H9 (cell line): ENCODE measurements at regions not wholly inside any gene's neighbourhood (a gene's known extent, or its start where the extent isn't known, plus 50 kb on each side); places are given as distances from the start of the nearest gene placed in this dataset.

ENCODE experiments used
- DNase-seq: peaks from one replicate; pipeline ENCODE4 v3.0.0-alpha.2; 2017
- H2AFZ ChIP-seq: one replicate; pipeline ENCODE4 v1.6.1; 2013; ENCODE audit warnings: mild to moderate bottlenecking, low read length, control low read depth, moderate library complexity
- H2AK5ac ChIP-seq: 2 replicates; pipeline ENCODE4 v1.6.1; 2013; ENCODE audit warnings: low read length, control low read depth, mixed read lengths; ENCODE audit not compliant: insufficient read length
- H2BK120ac ChIP-seq: one replicate; pipeline ENCODE4 v1.6.1; 2013; ENCODE audit warnings: low read depth, mild to moderate bottlenecking, low read length, control low read depth, inconsistent platforms; ENCODE audit not compliant: poor library complexity, severe bottlenecking
- H2BK12ac ChIP-seq: 2 replicates; pipeline ENCODE4 v1.6.1; 2013; ENCODE audit warnings: low read length, control low read depth, mixed read lengths, low read depth; ENCODE audit not compliant: insufficient read length
- H2BK15ac ChIP-seq: 2 replicates; pipeline ENCODE4 v1.6.1; 2013; ENCODE audit warnings: low read depth, low read length, control low read depth
- H2BK20ac ChIP-seq: one replicate; pipeline ENCODE4 v1.6.1; 2013; ENCODE audit warnings: low read depth, mild to moderate bottlenecking, low read length, control low read depth, inconsistent platforms; ENCODE audit not compliant: poor library complexity, severe bottlenecking
- H2BK5ac ChIP-seq: 2 replicates; pipeline ENCODE4 v1.6.1; 2013; ENCODE audit warnings: low read length, control low read depth, mixed read lengths; ENCODE audit not compliant: insufficient read length
- H3K14ac ChIP-seq: 2 replicates; pipeline ENCODE4 v1.6.1; 2013; ENCODE audit warnings: low read length, control low read depth; ENCODE audit not compliant: insufficient read depth
- H3K18ac ChIP-seq: 2 replicates; pipeline ENCODE4 v1.6.1; 2013; ENCODE audit warnings: low read depth, mild to moderate bottlenecking, mixed read lengths, low read length, control low read depth; ENCODE audit not compliant: insufficient read length
- H3K23ac ChIP-seq: 2 replicates; pipeline ENCODE4 v1.6.1; 2013; ENCODE audit warnings: low read length, control low read depth, mixed read lengths, low read depth; ENCODE audit not compliant: insufficient read length
- H3K23me2 ChIP-seq: 2 replicates; pipeline ENCODE4 v1.6.1; 2013; ENCODE audit warnings: low read depth, mild to moderate bottlenecking, mixed read lengths, low read length, control low read depth; ENCODE audit not compliant: insufficient read length, poor library complexity, severe bottlenecking
- H3K27ac ChIP-seq: 2 replicates; pipeline ENCODE4 v1.5.1; 2013; ENCODE audit warnings: low read length, control low read depth, mixed read lengths, low read depth; ENCODE audit not compliant: insufficient read length
- H3K27me3 ChIP-seq: 2 replicates; pipeline ENCODE4 v1.6.1; 2013; ENCODE audit warnings: low read length, control low read depth, inconsistent platforms; ENCODE audit not compliant: insufficient read depth
- H3K4ac ChIP-seq: 2 replicates; pipeline ENCODE4 v1.6.1; 2013; ENCODE audit warnings: low read depth, mild to moderate bottlenecking, control low read depth, inconsistent platforms, low read length, moderate library complexity
- H3K4me1 ChIP-seq: 2 replicates; pipeline ENCODE4 v1.6.1; 2013; ENCODE audit warnings: low read length, control low read depth, inconsistent platforms; ENCODE audit not compliant: insufficient read depth
- H3K4me2 ChIP-seq: 2 replicates; pipeline ENCODE4 v1.6.1; 2013; ENCODE audit warnings: low read length, control low read depth, mixed read lengths; ENCODE audit not compliant: insufficient read length, insufficient read depth
- H3K56ac ChIP-seq: 2 replicates; pipeline ENCODE4 v1.6.1; 2013; ENCODE audit warnings: low read depth, mild to moderate bottlenecking, mixed read lengths, low read length, control low read depth; ENCODE audit not compliant: insufficient read length
- H3K79me1 ChIP-seq: 2 replicates; pipeline ENCODE4 v1.6.1; 2013; ENCODE audit warnings: low read depth, mild to moderate bottlenecking, moderate library complexity, low read length, control low read depth, inconsistent platforms; ENCODE audit not compliant: insufficient read depth, poor library complexity, severe bottlenecking
- H3K79me2 ChIP-seq: 2 replicates; pipeline ENCODE4 v1.6.1; 2013; ENCODE audit warnings: low read length, control low read depth, inconsistent platforms; ENCODE audit not compliant: insufficient read depth
- H3K9ac ChIP-seq: 2 replicates; pipeline ENCODE4 v1.6.1; 2013; ENCODE audit warnings: low read length, control low read depth, mixed read lengths; ENCODE audit not compliant: insufficient read length; ENCODE audit errors: extremely low read depth
- H3K9me3 ChIP-seq: one replicate; pipeline ENCODE4 v1.6.1; 2013; ENCODE audit warnings: low read depth, low read length, inconsistent platforms; ENCODE audit not compliant: control insufficient read depth
- H3T11ph ChIP-seq: one replicate; pipeline ENCODE4 v1.6.1; 2013; ENCODE audit warnings: mild to moderate bottlenecking, low read length, control low read depth, inconsistent platforms
- H4K20me1 ChIP-seq: one replicate; pipeline ENCODE4 v1.6.1; 2013; ENCODE audit not compliant: control insufficient read depth, insufficient read length, insufficient read depth
- H4K5ac ChIP-seq: 2 replicates; pipeline ENCODE4 v1.6.1; 2013; ENCODE audit warnings: low read depth, mild to moderate bottlenecking, mixed read lengths, low read length, control low read depth; ENCODE audit not compliant: insufficient read length
- H4K8ac ChIP-seq: replicated peaks from 2 replicates; pipeline ENCODE4 v1.6.1; 2013; ENCODE audit warnings: low read length, control low read depth, mixed read lengths, low read depth; ENCODE audit not compliant: insufficient read length
- H4K91ac ChIP-seq: 2 replicates; pipeline ENCODE4 v1.6.1; 2013; ENCODE audit warnings: low read depth, mild to moderate bottlenecking, moderate library complexity, mixed read lengths, low read length, control low read depth; ENCODE audit not compliant: insufficient read length
- H3K27ac Mint-ChIP-seq, 3 experiments: 2 replicates in 2 of 3; 3 replicates in 1 of 3; pipeline ENCODE4 v1.8.0; 2020 to 2021; ENCODE audit warnings: mixed read lengths in 3 of 3, mild to moderate bottlenecking in 1 of 3, moderate library complexity in 1 of 3
- H3K27me3 Mint-ChIP-seq: 2 replicates; pipeline ENCODE4 v1.8.0; 2021; ENCODE audit warnings: low read depth, mild to moderate bottlenecking, moderate library complexity, mixed read lengths
- H3K36me3 Mint-ChIP-seq, 3 experiments: 2 replicates in 2 of 3; 3 replicates in 1 of 3; pipeline ENCODE4 v1.8.0; 2020 to 2021; ENCODE audit warnings: low read depth in 3 of 3, mixed read lengths in 3 of 3; ENCODE audit not compliant: insufficient read depth in 1 of 3
- H3K4me1 Mint-ChIP-seq, 2 experiments: 2 replicates each; pipeline ENCODE4 v1.8.0; 2020; ENCODE audit warnings: mixed read lengths in 2 of 2
- H3K4me3 Mint-ChIP-seq, 2 experiments: 2 replicates in 1 of 2; 3 replicates in 1 of 2; pipeline ENCODE4 v1.8.0; 2020 to 2021; ENCODE audit warnings: mild to moderate bottlenecking in 2 of 2, mixed read lengths in 2 of 2, moderate library complexity in 1 of 2
- H3K9me3 Mint-ChIP-seq, 2 experiments: 2 replicates in 1 of 2; 3 replicates in 1 of 2; pipeline ENCODE4 v1.8.0; 2020; ENCODE audit warnings: mild to moderate bottlenecking in 2 of 2, mixed read lengths in 2 of 2, moderate library complexity in 1 of 2
- WGBS: extraction: QIAGEN DNeasy Blood & Tissue Kit; methylation state at CpG from one replicate; pipeline ENCODE4 v1.1.7; 2013; ENCODE audit warnings: missing lambda C conversion rate, low lambda C conversion rate, mixed read lengths; ENCODE audit not compliant: insufficient read length; ENCODE audit errors: extremely low coverage; 5-methylcytosine and 5-hydroxymethylcytosine counted together
- TF ChIP-seq, protein P1 (sequence below): fragments of 200-600 bp; sonication (generic); conservative IDR thresholded peaks from 3 replicates; pipeline ENCODE4 v1.8.0; 2021; ENCODE audit warnings: antibody characterized with exemption, mild to moderate bottlenecking

DNA sequence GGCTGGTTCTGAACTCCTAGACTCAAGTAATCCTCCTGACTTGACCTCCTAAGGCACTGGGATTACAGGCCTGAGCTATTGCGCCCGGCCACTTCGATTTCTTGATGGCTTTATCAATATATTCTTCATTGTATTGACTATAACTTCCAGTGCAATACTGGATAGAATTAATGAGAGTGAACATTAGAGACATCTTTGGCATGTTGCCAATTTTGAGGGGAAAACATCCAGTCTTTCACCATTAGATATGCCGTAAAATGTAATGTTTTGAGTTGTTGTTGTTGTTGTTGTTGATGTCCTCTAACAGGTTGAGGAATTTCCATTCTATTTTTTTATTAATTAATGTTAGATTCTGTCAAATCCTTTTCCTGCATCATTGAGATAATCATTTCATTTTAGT is 578.9 kb downstream of the ZWINT start:
- Histone ChIP-seq H3K23ac (no peak overlapping the region), H3K9me3 (no peaks in the 10 kb centered on the region), H3K79me1 (no peaks in the 10 kb centered on the region), H3K56ac (no peak overlapping the region), H3K14ac (no peak overlapping the region), H3T11ph (no peak overlapping the region), H3K4me1 (no peaks in the 10 kb centered on the region), H2BK15ac (no peak overlapping the region), H3K4me2 (no peak overlapping the region), H4K91ac (no peak overlapping the region), H4K8ac (no peak overlapping the region), H4K20me1 (no peaks in the 10 kb centered on the region), H3K27me3 (no peaks in the 10 kb centered on the region), H3K4ac (no peak overlapping the region), H4K5ac (no peak overlapping the region), H3K9ac (no peak overlapping the region), H2BK5ac (no peak overlapping the region), H3K23me2 (no peaks in the 10 kb centered on the region), H2AK5ac (no peak overlapping the region), H2BK20ac (no peak overlapping the region), H2BK120ac (no peak overlapping the region), H3K18ac (no peak overlapping the region), H3K27ac (no peak overlapping the region), H2AFZ (no peak overlapping the region), H2BK12ac (no peak overlapping the region), H3K79me2 (no peaks in the 10 kb centered on the region)
- Mint-ChIP-seq H3K27ac (no peak overlapping the region), H3K9me3 (no peaks in the 10 kb centered on the region; a peak in 1 of 5 replicates), H3K27me3 (no peaks in the 10 kb centered on the region), H3K4me3 (no peak overlapping the region), H3K4me1 (no peaks in the 10 kb centered on the region), H3K36me3 (no peaks in the 10 kb centered on the region)
- WGBS, result no CpG with 5 or more reads among the region's 4 CpGs
- DNase-seq, result no peak
- TF ChIP-seq, protein P1, sequence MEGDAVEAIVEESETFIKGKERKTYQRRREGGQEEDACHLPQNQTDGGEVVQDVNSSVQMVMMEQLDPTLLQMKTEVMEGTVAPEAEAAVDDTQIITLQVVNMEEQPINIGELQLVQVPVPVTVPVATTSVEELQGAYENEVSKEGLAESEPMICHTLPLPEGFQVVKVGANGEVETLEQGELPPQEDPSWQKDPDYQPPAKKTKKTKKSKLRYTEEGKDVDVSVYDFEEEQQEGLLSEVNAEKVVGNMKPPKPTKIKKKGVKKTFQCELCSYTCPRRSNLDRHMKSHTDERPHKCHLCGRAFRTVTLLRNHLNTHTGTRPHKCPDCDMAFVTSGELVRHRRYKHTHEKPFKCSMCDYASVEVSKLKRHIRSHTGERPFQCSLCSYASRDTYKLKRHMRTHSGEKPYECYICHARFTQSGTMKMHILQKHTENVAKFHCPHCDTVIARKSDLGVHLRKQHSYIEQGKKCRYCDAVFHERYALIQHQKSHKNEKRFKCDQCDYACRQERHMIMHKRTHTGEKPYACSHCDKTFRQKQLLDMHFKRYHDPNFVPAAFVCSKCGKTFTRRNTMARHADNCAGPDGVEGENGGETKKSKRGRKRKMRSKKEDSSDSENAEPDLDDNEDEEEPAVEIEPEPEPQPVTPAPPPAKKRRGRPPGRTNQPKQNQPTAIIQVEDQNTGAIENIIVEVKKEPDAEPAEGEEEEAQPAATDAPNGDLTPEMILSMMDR, result no peak
